Naive thymus-derived CD4-positive, alpha-beta T cell (primary cell): ENCODE measurements at regions not wholly inside any gene's neighbourhood (a gene's known extent, or its start where the extent isn't known, plus 50 kb on each side); places are given as distances from the start of the nearest gene placed in this dataset.

Source experiments
- ATAC-seq: fragments of 150-1000 bp; cut with Tn5 transposase; 2 replicates; pipeline ENCODE4 v1.10.0; 2021; ENCODE audit warnings: mild to moderate bottlenecking, moderate library complexity
- CTCF ChIA-PET: fragments of 350-600 bp; sonication (Branson Sonifier 250); formaldehyde crosslinking; loops from one replicate; lab custom pipeline; 2021; ENCODE audit warnings: antibody characterized with exemption; lab: Charles Lee
- POLR2A ChIA-PET: fragments of 350-600 bp; sonication (Branson Sonifier 250); formaldehyde crosslinking; loops from one replicate; lab custom pipeline; 2021; ENCODE audit warnings: antibody characterized with exemption, inconsistent platforms; lab: Charles Lee
- DNase-seq, 9 donors: peaks; one replicate each; pipeline versions ENCODE4 v3.0.0 to v3.0.0-alpha.2; 2020 to 2022; ENCODE audit warnings: mixed read lengths in 1 of 9
- H3K27ac ChIP-seq: one replicate; pipeline ENCODE4 v1.7.0; 2013; ENCODE audit warnings: mild to moderate bottlenecking, low read depth, low read length, moderate library complexity
- H3K27me3 ChIP-seq, 2 donors: one replicate each; pipeline ENCODE4 v1.7.0; 2013; ENCODE audit warnings: low read length in 2 of 2, mild to moderate bottlenecking in 2 of 2, moderate library complexity in 2 of 2; ENCODE audit not compliant: control insufficient read depth in 2 of 2, insufficient read depth in 2 of 2
- H3K36me3 ChIP-seq, 3 experiments: 1 replicate in 2 of 3; 2 replicates in 1 of 3; pipeline ENCODE4 v1.7.0; 2013; ENCODE audit warnings: low read length in 3 of 3, mild to moderate bottlenecking in 3 of 3, moderate library complexity in 1 of 3; ENCODE audit not compliant: insufficient read depth in 3 of 3, control insufficient read depth in 2 of 3
- H3K4me1 ChIP-seq, 2 donors: one replicate each; pipeline ENCODE4 v1.7.0; 2013; ENCODE audit warnings: low read length in 2 of 2, mild to moderate bottlenecking in 2 of 2, moderate library complexity in 1 of 2; ENCODE audit not compliant: control insufficient read depth in 2 of 2, insufficient read depth in 2 of 2
- H3K4me3 ChIP-seq: 2 replicates; pipeline ENCODE4 v1.7.0; 2013; ENCODE audit warnings: mild to moderate bottlenecking, low read length
- H3K9me3 ChIP-seq, 3 experiments: 1 replicate in 2 of 3; 2 replicates in 1 of 3; pipeline ENCODE4 v1.7.0; 2013; ENCODE audit warnings: low read length in 3 of 3; ENCODE audit not compliant: control insufficient read depth in 2 of 3
- H3K27ac Mint-ChIP-seq, 9 donors: one replicate each; pipeline ENCODE4 v1.8.0; 2020 to 2022; ENCODE audit warnings: mixed read lengths in 9 of 9, mild to moderate bottlenecking in 8 of 9, moderate library complexity in 5 of 9, inconsistent platforms in 2 of 9
- H3K27me3 Mint-ChIP-seq, 5 donors: one replicate each; pipeline ENCODE4 v1.8.0; 2021 to 2022; ENCODE audit warnings: mixed read lengths in 5 of 5, mild to moderate bottlenecking in 1 of 5
- H3K36me3 Mint-ChIP-seq, 5 donors: one replicate each; pipeline ENCODE4 v1.8.0; 2020 to 2022; ENCODE audit warnings: mixed read lengths in 5 of 5, mild to moderate bottlenecking in 3 of 5, inconsistent platforms in 1 of 5
- H3K4me1 Mint-ChIP-seq, 7 donors: one replicate each; pipeline ENCODE4 v1.8.0; 2020 to 2022; ENCODE audit warnings: mixed read lengths in 7 of 7, mild to moderate bottlenecking in 3 of 7, inconsistent platforms in 1 of 7
- H3K4me3 Mint-ChIP-seq, 10 donors: one replicate each; pipeline ENCODE4 v1.8.0; 2020 to 2022; ENCODE audit warnings: mild to moderate bottlenecking in 10 of 10, mixed read lengths in 10 of 10, moderate library complexity in 6 of 10, inconsistent platforms in 2 of 10
- H3K9me3 Mint-ChIP-seq, 11 donors: one replicate each; pipeline ENCODE4 v1.8.0; 2020 to 2022; ENCODE audit warnings: mixed read lengths in 11 of 11, mild to moderate bottlenecking in 4 of 11, inconsistent platforms in 1 of 11, moderate library complexity in 1 of 11
- intact Hi-C, 2 donors: fragments of 100-400 bp; cut with micrococcal nuclease; formaldehyde crosslinking; loops; one replicate each; pipeline ENCODE4 v1.15.1; 2023

- no peaks in the 10 kb centered on the region for H3K36me3 ChIP-seq
- Mint-ChIP-seq H3K9me3 (peaks cover 0 to 9% (median 2%) of the 10 kb centered on the region in 11 donors), H3K36me3 (peaks cover 0 to 4% (median 0%) of the 10 kb centered on the region in 5 donors), H3K4me1 (no peaks in the 10 kb centered on the region), H3K27ac (no peak overlapping the region), H3K27me3 (no peaks in the 10 kb centered on the region), H3K4me3 (no peak overlapping the region)
- no peak overlapping the region for H3K4me3 ChIP-seq
- intact Hi-C loops, result no loop called here
- no peak overlapping the region for H3K27ac ChIP-seq
- no peak for ATAC-seq
- CTCF ChIA-PET, result no interaction called here
- H3K9me3 ChIP-seq, result no peaks in the 10 kb centered on the region
- H3K4me1 ChIP-seq, result no peaks in the 10 kb centered on the region
- POLR2A ChIA-PET, result no interaction called here
- no peaks in the 10 kb centered on the region for H3K27me3 ChIP-seq
- no peak for DNase-seq
Measured at GRCh38 chr21:16633831-16634459, 878.9 kb upstream of the CXADR start.

GRCh38 chr21:16634515-16634914, 878.3 kb upstream of the CXADR start:
- ATAC-seq (no peak), DNase-seq (no peak)
- Histone ChIP-seq H3K9me3 (no peaks in the 10 kb centered on the region), H3K4me1 (no peaks in the 10 kb centered on the region), H3K36me3 (no peaks in the 10 kb centered on the region), H3K27ac (no peak overlapping the region), H3K27me3 (no peaks in the 10 kb centered on the region), H3K4me3 (no peak overlapping the region)
- Mint-ChIP-seq H3K4me3 (no peak overlapping the region), H3K27me3 (no peaks in the 10 kb centered on the region), H3K36me3 (peaks cover 0 to 4% (median 0%) of the 10 kb centered on the region in 5 donors), H3K4me1 (no peaks in the 10 kb centered on the region), H3K27ac (no peak overlapping the region), H3K9me3 (peaks cover 0 to 9% (median 2%) of the 10 kb centered on the region in 11 donors)
- CTCF ChIA-PET, result no interaction called here
- intact Hi-C loops, result no loop called here
- POLR2A ChIA-PET, result no interaction called here

GRCh38 chr21:16640297-16641027, 872.4 kb upstream of the CXADR start:
- DNase-seq (no peak), ATAC-seq (no peak)
- Histone ChIP-seq H3K4me3 (no peak overlapping the region), H3K27ac (no peak overlapping the region), H3K4me1 (no peaks in the 10 kb centered on the region), H3K36me3 (no peaks in the 10 kb centered on the region), H3K27me3 (no peaks in the 10 kb centered on the region), H3K9me3 (no peaks in the 10 kb centered on the region)
- ChIA-PET CTCF (no interaction called here), POLR2A (no interaction called here)
- no peaks in the 10 kb centered on the region for H3K27me3 Mint-ChIP-seq
- H3K9me3 Mint-ChIP-seq, result peaks cover 0 to 10% (median 3%) of the 10 kb centered on the region in 11 donors
- no peak overlapping the region for H3K27ac Mint-ChIP-seq
- intact Hi-C loops, result no loop called here
- H3K4me1 Mint-ChIP-seq, result no peaks in the 10 kb centered on the region
- H3K36me3 Mint-ChIP-seq, result no peaks in the 10 kb centered on the region
- no peak overlapping the region for H3K4me3 Mint-ChIP-seq

- intact Hi-C loops, result no loop called here
- Mint-ChIP-seq H3K4me3 (no peak overlapping the region), H3K36me3 (no peaks in the 10 kb centered on the region), H3K4me1 (no peaks in the 10 kb centered on the region), H3K27me3 (no peaks in the 10 kb centered on the region), H3K27ac (no peak overlapping the region), H3K9me3 (peaks cover 0 to 10% (median 0%) of the 10 kb centered on the region in 11 donors)
- Histone ChIP-seq H3K9me3 (no peaks in the 10 kb centered on the region), H3K27ac (no peak overlapping the region), H3K27me3 (no peaks in the 10 kb centered on the region), H3K36me3 (no peaks in the 10 kb centered on the region), H3K4me1 (no peaks in the 10 kb centered on the region), H3K4me3 (no peak overlapping the region)
- DNase-seq (no peak), ATAC-seq (no peak)
- CTCF ChIA-PET, result no interaction called here
- POLR2A ChIA-PET, result no interaction called here
Measured at GRCh38 chr21:16642353-16642752, 870.5 kb upstream of the CXADR start.

- POLR2A ChIA-PET, result no interaction called here
- CTCF ChIA-PET, result no interaction called here
Measured at GRCh38 chr21:16644685-16645084, 868.2 kb upstream of the CXADR start.

GRCh38 chr21:16650714-16651366, 862.0 kb upstream of the CXADR start:
- CTCF ChIA-PET, result no interaction called here

More at GRCh38 chr21:16644685-16645084, 868.2 kb upstream of the CXADR start:
- intact Hi-C loops, result no loop called here
- H3K27me3 Mint-ChIP-seq, result no peaks in the 10 kb centered on the region
- H3K9me3 Mint-ChIP-seq, result peaks cover 0 to 10% (median 0%) of the 10 kb centered on the region in 11 donors
- H3K4me1 Mint-ChIP-seq, result no peaks in the 10 kb centered on the region
- no peak overlapping the region for H3K4me3 Mint-ChIP-seq
- DNase-seq (no peak), ATAC-seq (no peak)
- Histone ChIP-seq H3K4me1 (no peaks in the 10 kb centered on the region), H3K27me3 (no peaks in the 10 kb centered on the region), H3K27ac (no peak overlapping the region), H3K4me3 (no peak overlapping the region), H3K9me3 (no peaks in the 10 kb centered on the region), H3K36me3 (no peaks in the 10 kb centered on the region)
- H3K36me3 Mint-ChIP-seq, result no peaks in the 10 kb centered on the region
- no peak overlapping the region for H3K27ac Mint-ChIP-seq

More at GRCh38 chr21:16650714-16651366, 862.0 kb upstream of the CXADR start:
- Mint-ChIP-seq H3K36me3 (no peaks in the 10 kb centered on the region), H3K27me3 (no peaks in the 10 kb centered on the region), H3K4me1 (no peaks in the 10 kb centered on the region), H3K27ac (no peak overlapping the region), H3K9me3 (peaks cover 0 to 9% (median 2%) of the 10 kb centered on the region in 11 donors), H3K4me3 (no peak overlapping the region)
- POLR2A ChIA-PET, result no interaction called here
- intact Hi-C loops, result no loop called here
- Histone ChIP-seq H3K36me3 (no peaks in the 10 kb centered on the region), H3K27me3 (no peaks in the 10 kb centered on the region), H3K4me3 (no peak overlapping the region), H3K9me3 (no peaks in the 10 kb centered on the region), H3K4me1 (no peaks in the 10 kb centered on the region), H3K27ac (no peak overlapping the region)
- DNase-seq (no peak), ATAC-seq (no peak)
